GM21717 (cell line): ENCODE measurements at regions not wholly inside any gene's neighbourhood (a gene's known extent, or its start where the extent isn't known, plus 50 kb on each side); places are given as distances from the start of the nearest gene placed in this dataset.

ENCODE experiments used
- ATAC-seq: cut with Tn5 transposase; IDR thresholded peaks from one replicate; pipeline ENCODE4 v1.9.1; 2021; ENCODE audit warnings: mild to moderate bottlenecking, moderate library complexity; ENCODE audit not compliant: unreplicated experiment

DNA sequence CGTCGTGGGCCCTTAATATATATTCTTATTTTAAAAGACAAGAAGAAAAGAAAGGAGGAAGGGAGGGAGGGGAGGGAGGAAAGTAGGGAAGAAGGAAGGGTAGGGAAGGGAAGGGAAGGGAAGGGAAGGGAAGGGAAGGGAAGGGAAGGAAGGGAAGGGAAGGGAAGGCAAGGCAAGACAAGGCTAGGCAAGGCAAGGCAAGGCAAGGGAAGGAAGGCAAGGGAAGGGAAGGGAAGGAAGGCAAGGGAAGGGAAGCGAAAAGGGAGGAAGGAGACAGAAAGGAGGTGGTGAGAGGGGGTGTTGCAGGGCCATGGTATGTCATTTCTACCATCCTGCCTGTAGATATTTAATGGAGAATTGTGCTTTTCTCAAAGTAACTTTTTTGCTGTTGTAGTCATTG, 83.9 kb upstream of the BTBD3 start:
- ATAC-seq: no peak

- ATAC-seq: no peak
These were observed 79.5 kb upstream of the BTBD3 start for GRCh38 chr20:11838076-11838636.

- ATAC-seq: no peak
These were observed 75.7 kb upstream of the BTBD3 start for GRCh38 chr20:11841972-11842461.

DNA sequence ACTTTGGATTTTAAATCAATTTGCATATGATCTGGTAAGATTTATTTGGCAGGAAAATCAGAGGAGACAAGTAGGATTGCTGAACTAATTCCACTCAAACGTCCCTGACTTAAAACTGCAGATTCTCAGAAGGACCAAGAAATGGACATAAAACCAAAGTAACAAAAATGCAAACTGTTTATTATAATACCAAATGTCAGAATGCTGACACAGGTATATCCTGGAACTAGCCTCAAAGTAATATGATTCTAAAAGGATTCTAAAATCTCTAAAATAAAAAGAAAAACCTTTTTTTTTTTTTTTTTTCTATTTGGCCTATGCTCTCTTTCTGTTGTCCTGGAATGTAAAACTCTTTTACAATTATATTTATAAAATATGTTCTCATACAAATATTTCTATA, 74.4 kb upstream of the BTBD3 start:
- ATAC-seq: no peak

GRCh38 chr20:11844691-11845090, 73.0 kb upstream of the BTBD3 start:
- ATAC-seq: no peak

DNA sequence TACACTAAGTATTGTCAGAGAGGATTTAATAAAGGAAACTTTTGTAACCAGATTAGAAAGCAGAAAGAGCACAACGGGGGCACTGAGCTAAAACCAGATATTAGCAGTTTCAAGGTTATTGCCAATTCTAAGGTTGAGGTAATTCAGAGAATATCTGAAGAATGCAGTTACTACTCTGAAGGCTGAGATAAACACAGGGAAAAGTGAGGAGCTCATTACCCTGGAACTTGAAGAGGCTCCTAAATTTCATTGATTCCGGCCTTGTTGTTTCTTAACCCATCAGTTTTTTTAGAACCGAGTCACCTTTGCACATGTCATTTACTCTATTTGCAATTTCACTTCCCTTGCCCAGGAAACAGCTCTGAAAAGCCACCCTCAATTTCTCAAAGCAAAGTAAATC, 72.4 kb upstream of the BTBD3 start:
- ATAC-seq: no peak

- ATAC-seq: no peak
These were observed 71.6 kb upstream of the BTBD3 start for GRCh38 chr20:11846131-11846530.

GRCh38 chr20:11847827-11848226, 69.9 kb upstream of the BTBD3 start:
- no peak for ATAC-seq

DNA sequence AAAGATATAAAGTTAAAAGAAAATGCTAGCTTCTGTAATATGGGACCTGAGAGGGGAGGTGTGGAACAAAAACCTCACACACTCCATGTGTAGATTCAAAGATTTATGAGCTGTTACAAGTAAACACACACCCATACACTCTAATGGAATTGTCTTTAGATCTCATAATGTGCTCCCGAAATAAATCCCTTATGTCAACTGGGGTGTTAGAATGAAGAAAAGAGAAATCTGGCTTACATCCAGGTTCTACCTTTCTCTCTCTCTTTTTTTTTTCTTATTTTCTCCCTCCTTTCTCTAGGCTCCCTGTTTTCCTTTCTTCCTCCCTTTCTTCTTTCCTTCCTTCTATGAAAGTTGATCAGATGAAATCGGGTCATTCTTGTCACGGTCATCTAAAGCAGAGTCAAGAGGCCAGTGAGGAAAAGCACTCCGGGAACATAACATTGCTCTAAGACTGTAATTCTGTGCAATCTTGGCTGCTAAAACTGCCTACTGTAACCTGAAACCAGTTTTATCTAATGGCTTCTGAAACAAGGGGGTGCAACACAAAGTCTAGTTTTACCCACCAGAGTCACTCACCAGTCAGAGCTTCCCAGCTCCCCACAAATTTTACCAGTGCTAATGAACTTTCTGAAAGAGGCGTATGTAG, 68.3 kb upstream of the BTBD3 start:
- ATAC-seq: no peak

- ATAC-seq: no peak
These were observed 67.6 kb upstream of the BTBD3 start for GRCh38 chr20:11849976-11850670.

- ATAC-seq: no peak
These were observed 66.8 kb upstream of the BTBD3 start for GRCh38 chr20:11850901-11851300.

- no peak for ATAC-seq
These were observed 66.0 kb upstream of the BTBD3 start for GRCh38 chr20:11851646-11852045.

- ATAC-seq: no peak
These were observed 65.5 kb upstream of the BTBD3 start for GRCh38 chr20:11852189-11852588.

DNA sequence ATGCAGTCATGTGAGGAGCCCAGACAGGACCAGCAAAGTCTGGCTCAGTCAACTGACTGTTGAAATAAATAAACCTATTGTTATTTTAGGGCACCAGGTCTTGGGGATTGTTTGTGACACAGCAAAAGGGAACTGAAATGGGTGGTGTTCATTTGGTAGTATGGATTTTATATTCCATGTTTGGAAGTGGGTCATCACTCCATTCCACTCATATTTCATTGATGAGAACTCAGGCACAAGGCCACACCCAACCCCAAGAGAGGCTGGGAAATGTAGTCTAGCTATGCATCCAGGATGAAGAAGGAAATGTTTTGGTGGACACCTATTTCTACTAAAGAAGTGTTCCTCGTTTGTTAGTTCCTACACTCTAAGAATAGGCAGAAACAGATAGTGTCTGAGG, 64.9 kb upstream of the BTBD3 start:
- ATAC-seq: no peak

DNA sequence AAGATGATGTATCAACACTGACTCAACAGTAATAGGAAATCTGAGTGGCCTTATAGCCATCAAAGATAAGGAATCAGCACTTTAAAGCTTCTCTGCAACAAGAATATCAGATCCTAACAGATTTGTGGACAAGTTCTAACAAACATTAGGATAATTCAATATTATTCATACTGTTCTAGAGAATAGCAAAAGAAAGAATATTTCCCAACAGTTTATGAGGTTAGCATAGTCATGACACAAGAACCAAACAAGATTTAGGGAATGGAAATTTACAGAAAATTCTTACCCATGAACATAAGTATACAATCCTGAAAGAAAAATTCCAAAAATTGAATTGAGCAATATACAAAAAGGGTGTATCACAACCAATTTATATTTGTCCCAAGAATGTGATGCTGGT, 64.3 kb upstream of the BTBD3 start:
- ATAC-seq: no peak

DNA sequence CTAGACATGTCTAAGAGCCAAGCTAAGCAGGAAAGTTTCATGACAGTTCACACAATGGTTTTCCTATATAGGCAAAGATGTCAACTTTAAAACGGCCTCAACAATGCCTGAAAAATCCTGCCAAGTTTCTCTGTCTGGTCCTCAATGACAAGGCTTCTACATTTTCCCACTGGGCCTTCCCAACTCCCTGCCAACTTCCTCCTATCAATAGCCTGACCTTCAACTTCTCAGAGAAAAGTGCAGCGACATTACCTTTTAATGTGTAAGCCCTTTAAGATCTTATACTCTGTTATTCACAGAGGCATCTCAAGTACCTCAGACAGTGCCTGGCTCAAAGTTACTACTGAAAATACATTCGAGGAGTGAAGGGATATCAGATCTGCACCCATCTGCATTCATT, 56.2 kb upstream of the BTBD3 start:
- no peak for ATAC-seq

GRCh38 chr20:11867291-11867919, 50.3 kb upstream of the BTBD3 start:
- ATAC-seq: no peak
